Calu3 (cell line): ENCODE measurements at regions not wholly inside any gene's neighbourhood (a gene's known extent, or its start where the extent isn't known, plus 50 kb on each side); places are given as distances from the start of the nearest gene placed in this dataset.

ENCODE experiments used
- BruUV-seq: library from RNA; stranded (reverse); fragments of 400-500 nt; replicated peaks from 2 replicates; lab custom pipeline; 2021; lab: Mats Ljungman, UMichigan
- CTCF ChIA-PET: fragments of 300-600 bp; sonication (Branson Sonifier 250); formaldehyde crosslinking; loops from one replicate; lab custom pipeline; 2022; ENCODE audit warnings: antibody characterized with exemption; lab: Charles Lee
- DNase-seq: peaks from one replicate; pipeline ENCODE4 v3.0.0; 2022
- H3K27ac Mint-ChIP-seq: one replicate; pipeline ENCODE4 v1.8.0; 2022; ENCODE audit warnings: mixed read lengths; ENCODE audit not compliant: unreplicated experiment
- H3K27me3 Mint-ChIP-seq: one replicate; pipeline ENCODE4 v1.8.0; 2022; ENCODE audit warnings: mixed read lengths; ENCODE audit not compliant: unreplicated experiment
- H3K36me3 Mint-ChIP-seq: one replicate; pipeline ENCODE4 v1.8.0; 2022; ENCODE audit warnings: mild to moderate bottlenecking, moderate library complexity, mixed read lengths; ENCODE audit not compliant: insufficient read depth, unreplicated experiment
- H3K4me1 Mint-ChIP-seq: one replicate; pipeline ENCODE4 v1.8.0; 2022; ENCODE audit warnings: mild to moderate bottlenecking, low read depth, mixed read lengths; ENCODE audit not compliant: unreplicated experiment
- H3K4me3 Mint-ChIP-seq: one replicate; pipeline ENCODE4 v1.8.0; 2022; ENCODE audit warnings: mild to moderate bottlenecking, low read depth, moderate library complexity, mixed read lengths; ENCODE audit not compliant: unreplicated experiment
- H3K9me3 Mint-ChIP-seq: one replicate; pipeline ENCODE4 v1.8.0; 2022; ENCODE audit warnings: low read depth, mixed read lengths; ENCODE audit not compliant: unreplicated experiment
- intact Hi-C: fragments of 100-400 bp; cut with micrococcal nuclease; formaldehyde crosslinking; loops from one replicate; pipeline ENCODE4 v1.10.0; 2022; ENCODE audit not compliant: unreplicated experiment
- TF ChIP-seq, protein P1 (sequence below): fragments of 200-600 bp; IDR thresholded peaks from one replicate; pipeline ENCODE4 v1.8.0; 2022; ENCODE audit warnings: antibody characterized with exemption; ENCODE audit not compliant: unreplicated experiment

DNA sequence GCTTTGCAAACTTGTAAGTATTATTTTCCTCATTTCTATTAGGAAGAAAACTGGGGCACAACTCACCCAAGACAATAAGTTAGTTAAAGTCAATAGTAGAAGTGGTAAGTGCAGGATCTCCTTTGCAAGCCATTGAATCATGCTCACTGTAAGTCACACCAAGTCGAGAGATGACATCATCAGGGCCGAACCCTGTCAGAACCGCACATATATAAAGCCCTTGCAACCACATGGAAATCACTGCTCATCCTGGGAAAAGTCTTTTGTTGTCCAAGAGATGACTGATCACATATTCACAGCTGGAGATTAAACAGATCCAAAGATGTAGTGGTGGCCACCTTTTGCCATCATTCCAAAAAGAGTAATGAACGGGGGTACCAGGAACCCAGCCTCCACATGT, 484.8 kb upstream of the ID2 start:
- H3K4me1 Mint-ChIP-seq = no peaks in the 10 kb centered on the region
- no peaks in the 10 kb centered on the region for H3K36me3 Mint-ChIP-seq
- intact Hi-C loops = no loop called here
- CTCF ChIA-PET = no interaction called here
- H3K4me3 Mint-ChIP-seq = no peak overlapping the region
- no peak for DNase-seq
- no peak overlapping the region for H3K27ac Mint-ChIP-seq
- BruUV-seq = no TSS peak
- H3K9me3 Mint-ChIP-seq = no peaks in the 10 kb centered on the region
- TF ChIP-seq, protein P1, sequence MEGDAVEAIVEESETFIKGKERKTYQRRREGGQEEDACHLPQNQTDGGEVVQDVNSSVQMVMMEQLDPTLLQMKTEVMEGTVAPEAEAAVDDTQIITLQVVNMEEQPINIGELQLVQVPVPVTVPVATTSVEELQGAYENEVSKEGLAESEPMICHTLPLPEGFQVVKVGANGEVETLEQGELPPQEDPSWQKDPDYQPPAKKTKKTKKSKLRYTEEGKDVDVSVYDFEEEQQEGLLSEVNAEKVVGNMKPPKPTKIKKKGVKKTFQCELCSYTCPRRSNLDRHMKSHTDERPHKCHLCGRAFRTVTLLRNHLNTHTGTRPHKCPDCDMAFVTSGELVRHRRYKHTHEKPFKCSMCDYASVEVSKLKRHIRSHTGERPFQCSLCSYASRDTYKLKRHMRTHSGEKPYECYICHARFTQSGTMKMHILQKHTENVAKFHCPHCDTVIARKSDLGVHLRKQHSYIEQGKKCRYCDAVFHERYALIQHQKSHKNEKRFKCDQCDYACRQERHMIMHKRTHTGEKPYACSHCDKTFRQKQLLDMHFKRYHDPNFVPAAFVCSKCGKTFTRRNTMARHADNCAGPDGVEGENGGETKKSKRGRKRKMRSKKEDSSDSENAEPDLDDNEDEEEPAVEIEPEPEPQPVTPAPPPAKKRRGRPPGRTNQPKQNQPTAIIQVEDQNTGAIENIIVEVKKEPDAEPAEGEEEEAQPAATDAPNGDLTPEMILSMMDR = no peak
- no peaks in the 10 kb centered on the region for H3K27me3 Mint-ChIP-seq

GRCh38 chr2:8197825-8198224, 484.0 kb upstream of the ID2 start:
- Mint-ChIP-seq H3K4me3 (no peak overlapping the region), H3K4me1 (no peaks in the 10 kb centered on the region), H3K27me3 (no peaks in the 10 kb centered on the region), H3K27ac (no peak overlapping the region), H3K36me3 (no peaks in the 10 kb centered on the region), H3K9me3 (no peaks in the 10 kb centered on the region)
- intact Hi-C loops = no loop called here
- no peak for DNase-seq
- CTCF ChIA-PET = no interaction called here
- TF ChIP-seq, protein P1 = no peak
- no TSS peak for BruUV-seq

- DNase-seq = no peak
- no peak overlapping the region for H3K27ac Mint-ChIP-seq
- TF ChIP-seq, protein P1 = no peak
- CTCF ChIA-PET = no interaction called here
- H3K4me3 Mint-ChIP-seq = no peak overlapping the region
- no TSS peak for BruUV-seq
- H3K36me3 Mint-ChIP-seq = no peaks in the 10 kb centered on the region
- intact Hi-C loops = no loop called here
- no peaks in the 10 kb centered on the region for H3K4me1 Mint-ChIP-seq
- no peaks in the 10 kb centered on the region for H3K9me3 Mint-ChIP-seq
- H3K27me3 Mint-ChIP-seq = no peaks in the 10 kb centered on the region
These were observed 483.0 kb upstream of the ID2 start for GRCh38 chr2:8198766-8199382.

DNA sequence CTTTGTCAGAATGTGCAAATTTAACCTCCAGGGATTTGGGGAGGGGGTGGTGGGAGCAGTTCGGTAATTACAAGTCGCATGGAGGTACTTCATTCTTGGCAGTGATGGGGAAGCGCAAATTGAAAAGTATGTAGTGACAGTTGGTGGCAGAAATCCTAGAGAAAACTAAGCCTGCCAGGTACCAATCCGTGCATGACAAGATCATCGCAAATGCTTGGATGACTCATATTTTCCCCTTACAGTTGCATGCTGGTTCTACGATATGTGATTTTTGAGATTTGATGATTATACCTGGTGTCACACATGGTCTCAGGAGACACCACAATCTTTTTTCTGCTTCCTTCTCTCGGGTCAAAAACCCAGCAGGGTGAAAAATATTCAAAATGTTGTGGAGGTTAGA, 479.7 kb upstream of the ID2 start:
- no TSS peak for BruUV-seq
- TF ChIP-seq, protein P1 = no peak
- Mint-ChIP-seq H3K27ac (no peak overlapping the region), H3K4me3 (no peak overlapping the region), H3K9me3 (peaks cover 2% of the 10 kb centered on the region), H3K27me3 (no peaks in the 10 kb centered on the region), H3K36me3 (no peaks in the 10 kb centered on the region), H3K4me1 (no peaks in the 10 kb centered on the region)
- CTCF ChIA-PET = no interaction called here
- intact Hi-C loops = no loop called here
- no peak for DNase-seq
